Retina (tissue), 1 donor: ENCODE measurements at regions not wholly inside any gene's neighbourhood (a gene's known extent, or its start where the extent isn't known, plus 50 kb on each side); places are given as distances from the start of the nearest gene placed in this dataset.
"Not testable (repeated sequence)": the region's sequence is repeated elsewhere in the genome, so short reads cannot be mapped to it uniquely, and the experiment has no call there.

Experiments used
- DNase-seq: peaks from one replicate; pipeline ENCODE4 v3.0.0-alpha.2; 2016

DNA sequence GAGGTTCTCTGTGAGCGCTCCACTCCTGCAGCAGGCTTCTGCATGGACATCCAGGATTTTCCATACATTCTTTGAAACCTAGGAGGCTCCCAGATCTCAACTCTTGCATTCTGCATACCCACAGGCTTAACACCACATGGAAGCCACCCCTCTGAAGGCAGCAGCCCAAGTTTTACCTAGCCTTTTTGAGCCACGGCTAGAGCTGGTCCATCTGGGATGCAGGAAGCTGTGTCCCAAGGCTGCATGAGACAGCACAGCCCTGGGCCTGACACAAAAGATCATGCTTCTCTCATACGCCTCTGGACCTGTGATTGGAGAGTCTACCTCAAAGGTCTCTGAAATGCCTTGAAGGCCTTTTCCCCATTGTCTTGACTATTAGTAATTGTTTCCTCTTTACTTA is 53.6 kb upstream of the RPRM start:
- DNase-seq: no peak

DNA sequence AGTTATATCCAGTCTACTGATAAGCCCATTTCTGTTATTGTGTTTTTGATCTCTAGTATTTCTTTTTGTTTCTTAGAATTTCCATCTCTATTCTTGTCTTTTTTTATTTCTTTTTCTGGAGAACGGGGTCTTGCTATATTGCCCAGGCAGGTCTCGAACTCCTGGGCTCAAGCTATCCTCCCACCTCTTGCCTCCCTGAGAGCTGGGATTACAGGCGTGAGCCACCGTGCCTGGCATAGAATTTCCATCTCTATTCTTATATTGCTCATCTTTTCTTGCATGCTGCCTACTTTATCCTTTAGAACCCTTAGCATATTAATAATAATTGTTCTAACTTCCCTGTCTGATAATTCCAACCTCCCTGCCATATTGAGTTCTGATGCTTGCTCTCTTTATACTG is 55.2 kb upstream of the RPRM start:
- DNase-seq: not testable (repeated sequence)

DNA sequence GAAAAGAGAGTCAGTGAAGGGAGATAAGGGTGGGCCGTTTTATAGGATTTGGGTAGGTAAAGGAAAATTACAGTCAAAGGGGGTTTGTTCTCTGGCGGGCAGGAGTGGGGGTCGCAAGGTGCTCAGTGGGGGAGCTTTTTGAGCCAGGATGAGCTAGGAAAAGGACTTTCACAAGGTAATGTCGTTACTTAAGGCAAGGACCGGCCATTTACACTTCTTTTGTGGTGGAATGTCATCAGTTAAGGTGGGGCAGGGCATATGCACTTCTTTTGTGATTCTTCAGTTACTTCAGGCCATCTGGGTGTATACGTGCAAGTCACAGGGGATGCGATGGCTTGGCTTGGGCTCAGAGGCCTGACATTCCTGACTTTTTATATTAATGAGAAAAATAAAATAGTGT is 56.0 kb upstream of the RPRM start:
- DNase-seq: not testable (repeated sequence)

DNA sequence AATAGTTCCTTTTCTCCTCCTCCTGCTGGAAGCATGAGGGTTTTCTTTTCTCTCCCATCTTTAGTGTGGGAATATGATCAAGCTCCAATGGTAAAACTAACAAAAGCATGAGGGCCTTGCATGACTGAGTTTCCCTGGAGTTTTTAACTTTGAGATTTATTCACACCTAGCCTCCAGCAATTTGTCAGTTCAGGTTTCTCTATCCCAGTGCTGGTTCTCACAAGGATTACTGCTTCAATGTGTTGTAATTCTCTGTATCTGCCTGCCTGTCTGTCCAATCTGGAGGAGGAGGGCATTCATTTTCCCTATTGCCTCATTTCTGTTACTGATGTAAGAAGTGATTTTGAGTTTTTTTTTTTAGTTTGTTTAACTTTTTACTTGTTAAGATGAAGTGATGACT is 57.6 kb upstream of the RPRM start:
- DNase-seq: no peak

DNA sequence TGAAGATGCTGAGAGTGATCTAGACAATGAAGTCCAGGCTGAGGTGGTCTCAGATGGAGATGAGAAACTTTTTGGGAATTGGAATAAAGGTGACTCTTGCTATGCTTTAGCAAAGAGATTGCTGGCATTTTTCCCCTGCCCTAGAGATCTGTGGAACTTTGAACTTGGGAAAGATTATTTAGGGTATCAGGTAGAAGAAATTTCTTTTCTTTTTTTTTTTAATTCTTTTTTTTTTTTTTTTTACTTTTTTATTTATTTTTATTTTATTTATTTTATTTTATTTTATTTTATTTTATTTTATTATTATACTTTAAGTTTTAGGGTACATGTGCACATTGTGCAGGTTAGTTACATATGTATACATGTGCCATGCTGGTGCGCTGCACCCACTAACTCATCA is 59.5 kb upstream of the RPRM start:
- DNase-seq: not testable (repeated sequence)

DNA sequence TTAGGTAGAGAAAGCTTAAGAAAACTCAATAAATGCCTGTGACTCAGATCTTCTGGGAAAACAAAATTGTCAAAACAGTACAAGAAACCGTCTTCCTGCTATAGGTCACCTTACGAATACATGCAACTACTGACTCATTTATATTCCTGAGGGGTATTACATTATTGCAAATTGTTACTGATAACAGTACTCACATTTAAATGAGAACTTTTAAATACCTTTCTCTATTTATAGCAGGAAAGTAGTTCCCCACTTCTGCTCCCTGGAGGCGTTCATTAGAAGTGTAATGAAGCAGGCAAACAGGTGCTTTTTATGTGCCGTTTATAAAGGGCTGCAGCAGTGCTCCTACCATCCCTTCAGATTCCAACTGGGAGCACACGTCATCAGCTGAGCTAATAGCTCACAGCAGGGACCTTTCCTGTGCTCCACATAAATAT is 65.1 kb upstream of the RPRM start:
- DNase-seq: peak; percentile 32

DNA sequence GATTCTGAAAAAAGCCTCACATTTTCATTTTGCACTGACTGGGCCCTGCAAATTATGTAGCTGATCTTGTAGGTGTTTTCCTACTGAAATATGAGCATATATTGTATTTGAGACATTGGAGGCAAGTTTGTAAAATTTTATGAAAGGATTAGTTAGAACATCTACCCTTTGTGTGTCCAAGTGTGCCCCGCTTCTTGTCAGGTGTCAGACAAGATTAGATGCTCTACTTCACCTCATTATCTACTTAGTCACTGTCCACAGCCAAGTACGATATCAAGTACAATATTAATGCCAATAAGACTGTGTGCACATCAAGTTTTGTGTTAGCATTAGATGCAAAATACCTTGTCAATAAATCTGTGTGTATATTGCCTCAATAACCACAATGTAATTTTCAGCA is 67.8 kb upstream of the RPRM start:
- DNase-seq: peak; percentile 23

DNA sequence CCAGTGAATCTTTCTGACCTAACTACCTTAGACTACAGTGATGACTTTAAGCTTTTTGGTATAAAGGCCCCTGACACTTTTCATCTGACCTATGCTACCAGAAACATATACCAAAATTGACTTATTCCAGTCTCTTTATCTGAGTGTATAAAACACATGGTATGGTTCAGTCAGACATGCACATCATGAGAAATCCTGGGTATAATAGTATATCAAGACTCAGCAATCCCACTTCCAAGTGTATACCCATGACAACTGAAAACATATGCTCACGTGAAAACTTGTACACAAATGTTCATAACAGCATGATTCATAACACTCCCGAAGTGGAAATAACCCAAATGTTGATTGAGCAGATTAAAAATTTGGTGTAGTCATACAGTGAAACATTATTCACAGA is 70.0 kb upstream of the RPRM start:
- no peak for DNase-seq

DNA sequence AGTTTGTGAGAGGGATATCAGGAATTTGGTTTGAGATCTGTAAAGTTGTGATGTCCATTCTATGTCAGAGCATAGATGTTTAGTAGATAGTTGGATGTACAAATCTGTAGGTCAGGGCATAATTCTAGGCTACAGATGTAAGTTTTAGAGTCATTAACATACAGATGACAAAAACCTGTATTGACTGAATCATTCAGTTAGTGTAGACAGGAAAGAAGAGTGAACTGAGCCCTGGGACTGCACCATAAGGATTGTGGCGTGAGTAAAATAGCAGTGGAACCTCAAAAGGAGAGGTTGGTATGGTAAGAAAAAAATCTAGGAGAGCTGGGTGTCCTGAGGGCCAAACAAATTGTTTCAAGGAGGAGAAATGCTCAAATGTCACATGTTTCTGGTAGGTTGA is 73.1 kb upstream of the RPRM start:
- DNase-seq: no peak

DNA sequence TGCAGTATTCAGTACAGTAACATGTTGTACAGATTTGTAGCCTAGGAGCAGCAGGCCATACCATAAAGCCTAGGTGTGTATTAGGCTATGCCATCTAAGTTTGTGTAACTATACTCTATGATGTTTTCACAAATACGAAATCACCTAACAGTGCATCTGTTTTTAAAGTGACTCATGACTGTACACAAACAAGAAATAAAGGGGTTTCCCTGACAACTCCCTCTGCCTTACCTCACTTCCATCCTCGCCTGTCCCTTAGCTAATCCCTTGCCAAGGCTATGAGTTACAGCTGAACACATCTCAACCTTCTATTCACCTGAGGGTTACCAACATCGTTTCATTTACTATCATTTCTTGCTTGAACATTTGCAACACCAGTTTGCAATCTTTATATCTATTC is 78.6 kb upstream of the RPRM start:
- no peak for DNase-seq

DNA sequence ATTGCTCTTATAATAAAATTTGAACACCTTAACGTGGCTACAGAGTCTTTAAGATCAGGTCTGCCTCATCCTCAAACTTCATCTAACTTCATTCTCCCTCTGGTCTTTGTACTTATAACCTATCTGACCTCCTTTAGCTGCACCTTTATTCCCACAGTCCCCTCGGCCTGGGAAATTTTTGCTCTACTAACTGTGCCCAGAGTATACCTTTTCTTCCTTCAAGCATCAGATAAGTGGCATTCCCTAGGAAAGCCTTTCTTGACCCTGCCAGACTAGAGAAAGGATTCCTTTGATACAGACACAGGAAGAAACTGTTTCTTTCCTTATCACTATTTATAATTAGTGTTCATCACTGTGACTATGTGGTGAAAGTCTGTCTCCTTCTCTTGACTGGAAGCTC is 79.2 kb upstream of the RPRM start:
- no peak for DNase-seq

DNA sequence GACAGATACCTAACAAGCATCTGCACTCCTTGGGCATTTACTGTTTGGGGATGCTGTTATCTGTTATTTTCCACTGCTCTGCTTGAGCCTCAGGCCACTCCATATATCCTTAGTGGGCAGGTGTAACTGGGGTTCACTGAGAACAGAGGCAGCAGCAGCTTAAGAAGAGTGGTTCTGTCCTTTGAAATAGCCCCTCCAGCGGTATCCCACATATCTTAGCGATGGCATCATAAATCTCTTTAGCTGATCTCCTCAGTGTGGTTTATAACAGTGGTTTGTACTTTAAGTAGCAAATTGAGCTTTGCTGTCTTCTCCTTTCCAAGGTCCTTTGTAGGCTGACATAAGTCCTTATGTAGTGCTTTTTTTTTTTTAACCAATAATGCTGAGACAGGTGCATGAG is 79.7 kb upstream of the RPRM start:
- DNase-seq: no peak

DNA sequence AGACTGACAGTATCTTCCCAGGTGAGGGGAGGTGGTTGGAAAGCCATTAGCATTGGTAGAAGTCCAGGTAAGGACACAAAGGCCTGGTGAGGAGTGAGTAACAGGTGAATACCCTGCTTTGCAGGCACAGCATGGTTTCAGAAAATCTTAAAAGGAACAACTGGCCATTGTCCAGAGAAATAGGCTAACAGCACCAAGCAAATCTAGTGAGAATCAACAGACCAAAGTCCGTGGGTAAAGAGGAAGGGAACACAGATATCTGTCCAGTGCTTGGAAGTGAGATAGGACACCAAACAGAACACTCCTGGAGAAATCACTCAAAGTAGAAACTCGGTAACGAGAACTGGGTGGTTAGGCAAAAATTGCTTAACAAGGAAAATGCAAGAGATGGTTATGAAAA is 88.8 kb upstream of the RPRM start:
- DNase-seq: no peak

DNA sequence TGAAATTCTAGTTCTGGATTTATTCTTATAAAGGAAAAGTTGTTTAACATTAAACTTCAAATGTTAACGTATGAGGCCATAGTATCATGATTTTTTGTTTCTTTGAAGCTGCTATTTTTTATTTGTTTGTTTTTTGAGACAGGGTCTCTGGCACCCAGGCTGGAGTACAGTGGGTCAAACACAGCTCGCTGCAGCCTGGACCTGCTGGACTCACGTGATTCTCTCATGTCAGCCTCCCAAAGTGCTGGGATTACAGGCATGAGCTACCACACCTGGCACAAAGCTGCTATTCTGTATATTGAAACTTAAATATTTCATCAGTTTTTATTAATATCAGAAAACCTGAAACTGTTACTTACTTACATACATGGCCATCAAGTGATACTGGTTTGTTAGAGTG is 89.5 kb upstream of the RPRM start:
- no peak for DNase-seq

DNA sequence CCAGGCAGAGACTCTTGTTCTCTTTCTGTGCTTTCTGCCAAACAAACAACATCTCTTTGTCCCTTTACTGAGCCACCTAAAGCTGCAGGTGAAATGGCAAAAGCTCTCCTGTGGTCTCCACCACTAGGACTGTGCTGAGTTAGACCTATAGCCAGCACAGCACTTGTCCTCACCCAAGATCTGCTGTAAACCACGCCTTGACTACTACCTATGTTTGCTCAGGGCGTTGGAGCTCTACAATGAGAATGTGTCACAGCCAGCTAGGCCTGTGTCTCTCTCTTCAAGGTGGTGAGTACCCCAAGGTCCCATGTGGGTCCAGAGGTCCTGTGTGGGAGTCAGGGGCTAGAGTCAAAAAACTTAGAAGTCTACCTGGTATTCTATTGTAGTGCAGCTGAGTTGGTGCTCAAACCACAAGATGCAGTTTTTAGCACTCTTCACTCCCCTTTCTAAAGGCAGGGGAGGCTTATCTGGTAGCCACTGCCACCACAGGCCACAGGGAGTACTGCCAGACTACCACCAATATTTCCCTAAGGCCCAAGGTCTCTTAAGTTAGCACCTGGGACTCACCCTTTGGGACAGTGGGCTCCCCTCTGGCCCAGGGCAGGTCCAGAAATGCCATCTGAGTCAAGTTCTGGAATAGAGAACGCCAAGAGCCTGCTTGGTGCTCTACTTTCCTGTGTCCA is 96.8 kb upstream of the RPRM start:
- no peak for DNase-seq

DNA sequence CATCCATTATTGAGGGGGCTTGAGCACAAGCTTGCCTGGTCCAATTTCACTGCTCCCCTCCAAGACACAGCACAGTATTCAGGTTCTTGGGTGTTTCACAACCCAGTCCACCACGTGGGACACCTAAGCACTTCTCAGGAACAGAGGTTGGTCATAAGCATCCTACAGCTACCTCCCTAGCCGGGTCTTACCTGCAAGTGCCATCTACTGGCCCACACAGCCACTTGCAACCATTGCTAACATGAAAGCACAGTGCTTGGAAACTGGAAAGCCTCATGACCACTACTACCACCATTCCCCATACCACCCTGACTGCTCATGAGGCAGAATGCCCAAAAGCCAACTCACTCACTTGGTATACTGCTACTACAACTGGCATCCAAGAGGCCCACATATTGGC is 105.7 kb upstream of the RPRM start:
- DNase-seq: no peak

DNA sequence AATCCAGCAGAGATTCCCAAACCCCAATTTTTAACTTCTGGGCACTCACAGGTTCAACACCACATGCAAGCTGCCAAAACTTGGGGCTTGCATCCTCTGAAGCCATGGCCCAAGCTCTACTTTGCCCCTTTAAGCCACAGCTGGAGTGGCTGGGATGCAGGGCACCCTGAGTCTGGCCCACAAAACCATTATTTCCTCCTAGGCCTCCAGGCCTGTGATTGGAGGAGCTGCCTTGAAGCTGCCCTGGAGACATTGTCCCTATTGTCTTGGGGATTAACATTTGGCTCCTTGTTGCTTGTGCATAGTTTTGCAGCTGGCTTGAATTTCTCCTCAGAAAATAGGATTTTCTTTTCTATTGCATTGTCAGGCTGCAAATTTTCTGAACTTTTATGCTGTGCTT is 109.8 kb upstream of the RPRM start:
- DNase-seq: no peak

DNA sequence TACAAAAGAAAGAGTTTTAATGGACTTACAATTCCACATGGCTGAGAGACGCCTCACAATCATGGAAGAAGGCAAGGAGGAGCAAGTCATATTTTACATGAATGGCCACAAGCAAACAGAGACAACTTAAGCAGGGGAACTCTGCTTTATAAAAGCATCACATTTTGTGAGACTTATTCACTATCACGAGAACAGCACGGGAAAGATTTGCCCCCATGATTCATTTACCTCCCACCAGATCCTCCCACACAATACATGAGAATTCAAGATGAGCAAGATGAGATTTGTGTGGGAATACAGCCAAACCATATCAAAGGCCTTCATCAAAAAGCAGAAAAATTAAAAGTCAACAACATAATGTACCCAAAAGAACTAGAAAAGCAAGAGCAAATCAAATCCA is 111.0 kb upstream of the RPRM start:
- DNase-seq: no peak

DNA sequence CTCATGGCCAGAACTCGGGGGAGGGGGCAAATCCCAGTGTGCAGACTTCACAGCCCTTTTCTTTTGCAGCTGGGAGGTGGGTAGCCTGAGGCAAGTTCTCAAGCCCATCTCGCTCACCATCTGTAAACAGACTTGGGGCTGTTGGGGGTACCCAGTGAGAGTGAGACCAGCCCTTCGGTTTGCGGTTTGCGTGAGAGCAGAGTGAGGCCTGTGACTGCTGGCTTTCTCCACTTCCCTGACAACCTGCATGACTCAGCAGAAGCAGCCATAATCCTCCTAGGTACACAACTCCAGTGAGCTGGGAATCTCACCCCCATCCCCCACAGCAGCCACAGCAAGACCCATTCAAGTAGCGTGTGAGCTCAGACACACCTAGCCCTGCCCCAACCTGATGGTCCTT is 114.5 kb upstream of the RPRM start:
- not testable (repeated sequence) for DNase-seq

DNA sequence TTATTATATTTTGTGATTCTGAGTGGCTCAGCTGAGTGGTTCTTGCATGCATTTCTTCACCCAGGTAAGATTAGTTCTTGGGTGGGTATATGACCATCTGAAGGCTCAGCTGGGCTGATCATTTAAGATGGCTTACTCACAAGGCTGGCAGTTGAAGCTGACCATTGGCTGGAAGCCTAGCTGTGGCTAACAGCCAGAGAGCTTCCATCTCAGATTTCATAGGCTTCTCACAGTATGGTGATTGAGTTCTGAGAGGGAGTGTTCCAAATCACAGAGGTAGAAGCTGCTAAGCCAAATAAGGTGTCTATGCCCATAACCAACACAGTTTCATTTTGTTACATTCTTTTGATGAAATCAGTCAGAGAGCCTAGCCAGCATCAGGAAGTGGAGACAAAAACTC is 117.4 kb upstream of the RPRM start:
- no peak for DNase-seq

DNA sequence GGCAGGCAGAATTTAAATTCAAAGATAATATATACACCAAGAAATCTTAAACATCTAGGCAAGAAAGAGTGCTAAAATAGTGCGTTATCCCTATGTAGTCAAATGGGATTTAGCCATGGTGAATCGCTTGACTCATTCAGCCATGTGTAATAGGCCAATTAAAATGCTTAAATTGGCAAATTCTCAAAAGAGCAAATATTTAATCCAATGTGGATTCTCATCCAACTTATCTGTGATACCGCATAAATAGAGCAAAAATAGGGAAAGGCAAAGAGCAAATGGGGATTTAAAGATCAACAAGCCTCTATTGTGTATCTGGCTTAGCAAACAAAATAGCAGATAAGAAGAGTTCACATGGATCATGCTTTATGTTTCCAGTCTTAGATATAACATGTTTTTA is 123.2 kb upstream of the RPRM start:
- DNase-seq: no peak

DNA sequence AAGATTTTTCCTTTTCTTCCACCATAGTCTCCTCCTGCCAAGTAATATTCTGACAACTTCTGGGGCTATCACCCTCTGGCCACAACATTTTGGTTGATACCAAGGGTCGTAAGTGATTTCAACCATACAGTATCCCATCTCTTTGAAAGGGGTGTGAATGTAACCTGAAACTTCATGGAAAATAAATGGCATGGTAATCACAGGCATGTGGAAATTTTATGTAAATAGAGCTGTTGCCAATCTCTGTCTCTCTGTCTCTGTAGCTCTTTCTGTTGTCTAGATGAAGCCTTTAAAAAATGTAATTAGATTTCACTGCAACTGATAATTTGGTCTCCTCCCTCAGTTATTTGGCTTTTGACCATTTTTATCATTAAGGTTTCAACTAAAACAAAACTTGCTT is 125.6 kb upstream of the RPRM start:
- no peak for DNase-seq

DNA sequence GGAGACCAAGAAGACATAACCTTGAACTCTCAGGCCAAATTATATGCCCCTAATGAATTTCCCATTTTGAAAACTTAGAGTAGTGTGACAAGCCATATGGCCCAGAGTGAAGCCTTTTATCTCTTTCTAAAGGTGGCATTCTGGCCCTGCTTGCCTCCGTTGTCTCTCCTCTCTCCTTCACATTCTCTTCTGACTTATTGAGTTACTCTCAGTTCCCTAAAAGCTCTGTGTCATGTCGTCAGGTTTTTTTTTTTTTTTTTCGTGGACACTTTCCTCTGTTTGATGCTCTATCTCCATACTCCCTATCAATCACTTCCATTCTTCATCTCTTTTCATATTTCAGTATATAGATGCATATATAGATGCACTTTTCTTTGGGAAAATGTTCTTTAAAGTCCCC is 128.1 kb upstream of the RPRM start:
- no peak for DNase-seq

DNA sequence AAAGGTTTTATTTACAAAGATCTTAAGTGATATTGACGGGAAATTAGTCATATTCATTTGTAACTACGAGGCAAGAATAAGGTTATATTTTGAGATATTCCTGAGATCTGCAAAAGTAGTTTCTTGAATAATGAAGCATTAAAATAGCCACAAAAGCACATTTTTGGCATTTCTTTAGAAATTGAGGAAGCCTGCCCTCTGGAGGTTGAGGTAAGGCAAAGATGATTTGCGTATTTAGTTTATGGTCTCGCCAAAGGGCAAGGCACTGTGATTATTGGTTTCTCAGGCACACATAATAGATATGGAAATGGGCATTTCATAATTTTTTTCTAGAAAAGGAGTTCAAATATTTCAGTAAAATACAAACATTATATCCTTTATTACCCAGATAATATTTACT is 143.7 kb upstream of the RPRM start:
- DNase-seq: no peak

DNA sequence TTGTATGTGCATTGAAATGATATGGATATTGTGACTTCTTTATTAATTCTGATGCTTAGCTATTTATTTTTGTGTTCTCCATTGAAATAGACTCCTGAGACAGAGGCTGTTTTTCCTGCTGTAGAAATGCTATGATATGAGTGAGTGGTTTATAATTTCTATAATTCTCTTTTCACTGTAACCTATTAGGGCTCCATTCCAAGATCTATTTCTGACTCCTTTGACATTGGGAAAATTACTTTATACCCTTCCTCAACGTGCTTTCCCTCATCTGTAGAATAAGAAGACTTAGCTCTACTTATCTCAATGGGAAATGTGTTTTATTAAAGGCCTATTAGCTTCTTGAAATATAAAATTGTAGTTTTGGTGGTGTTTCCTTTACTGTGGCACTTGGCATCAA is 144.5 kb upstream of the RPRM start:
- no peak for DNase-seq

DNA sequence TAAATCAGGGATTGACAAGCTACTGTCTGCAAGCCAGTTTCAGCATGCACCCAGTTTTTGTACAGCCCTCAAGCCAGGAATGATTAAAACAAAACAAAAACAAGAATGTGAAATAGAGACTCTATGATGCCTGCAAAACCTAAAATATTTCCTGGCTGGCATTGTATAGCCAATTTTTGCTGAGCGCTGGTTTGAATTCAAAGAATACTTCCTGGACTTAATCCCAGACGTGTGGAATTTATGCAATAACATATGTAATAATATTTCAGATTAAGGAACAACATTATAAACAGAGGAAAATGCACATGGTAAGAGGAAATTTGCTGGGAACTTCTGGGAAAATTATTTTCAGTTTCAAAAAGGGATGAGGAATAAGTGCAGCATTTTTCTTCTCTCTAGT is 148.1 kb upstream of the RPRM start:
- no peak for DNase-seq
